ENCODE measurements at regions not wholly inside any gene's neighbourhood (a gene's known extent, or its start where the extent isn't known, plus 50 kb on each side); places are given as distances from the start of the nearest gene placed in this dataset.

GRCh38 chrX:42229533-42229932 lies 306.2 kb upstream of the CASK start:
- no peak for DNase-seq (ENCODE audit: extremely low read depth, low read depth)
- H3K4me3 ChIP-seq (replicated peaks; ENCODE audit: low read depth, low read length) = no peak overlapping the region
- TF ChIP-seq CTCF (IDR thresholded peaks at IDR 0.05; ENCODE audit: low read depth, low read length, missing control alignments) = no peak

- no peak overlapping the region for H3K4me3 ChIP-seq (replicated peaks; ENCODE audit: low read depth, low read length)
- no peak for DNase-seq (ENCODE audit: extremely low read depth, low read depth)
- TF ChIP-seq CTCF (IDR thresholded peaks at IDR 0.05; ENCODE audit: low read depth, low read length, missing control alignments) = no peak
Observed at GRCh38 chrX:42220666-42221065, 297.3 kb upstream of the CASK start.

- TF ChIP-seq CTCF (IDR thresholded peaks at IDR 0.05; ENCODE audit: low read depth, low read length, missing control alignments) = no peak
- no peak overlapping the region for H3K4me3 ChIP-seq (replicated peaks; ENCODE audit: low read depth, low read length)
- DNase-seq (ENCODE audit: extremely low read depth, low read depth) = no peak
Observed at GRCh38 chrX:42220083-42220482, 296.7 kb upstream of the CASK start.

- DNase-seq (ENCODE audit: extremely low read depth, low read depth) = no peak
- no peak for TF ChIP-seq CTCF (IDR thresholded peaks at IDR 0.05; ENCODE audit: low read depth, low read length, missing control alignments)
- H3K4me3 ChIP-seq (replicated peaks; ENCODE audit: low read depth, low read length) = no peak overlapping the region
Observed at GRCh38 chrX:42219231-42219630, 295.9 kb upstream of the CASK start.

GRCh38 chrX:42195506-42195905 lies 272.2 kb upstream of the CASK start:
- DNase-seq (ENCODE audit: extremely low read depth, low read depth) = no peak
- H3K4me3 ChIP-seq (replicated peaks; ENCODE audit: low read depth, low read length) = no peak overlapping the region
- TF ChIP-seq CTCF (IDR thresholded peaks at IDR 0.05; ENCODE audit: low read depth, low read length, missing control alignments) = no peak

GRCh38 chrX:42189576-42189975 lies 266.2 kb upstream of the CASK start:
- H3K4me3 ChIP-seq (replicated peaks; ENCODE audit: low read depth, low read length) = no peak overlapping the region
- no peak for TF ChIP-seq CTCF (IDR thresholded peaks at IDR 0.05; ENCODE audit: low read depth, low read length, missing control alignments)
- no peak for DNase-seq (ENCODE audit: extremely low read depth, low read depth)

- no peak for TF ChIP-seq CTCF (IDR thresholded peaks at IDR 0.05; ENCODE audit: low read depth, low read length, missing control alignments)
- no peak for DNase-seq (ENCODE audit: extremely low read depth, low read depth)
- H3K4me3 ChIP-seq (replicated peaks; ENCODE audit: low read depth, low read length) = no peak overlapping the region
Observed at GRCh38 chrX:42188730-42189129, 265.4 kb upstream of the CASK start.
